CD4-positive, alpha-beta T cell (primary cell): ENCODE measurements at regions not wholly inside any gene's neighbourhood (a gene's known extent, or its start where the extent isn't known, plus 50 kb on each side); places are given as distances from the start of the nearest gene placed in this dataset.

Experiments used
- ATAC-seq: fragments of 200-7000 bp; cut with Tn5 transposase; one replicate; pipeline ENCODE4 v1.10.0; 2022; ENCODE audit warnings: mild to moderate bottlenecking; ENCODE audit not compliant: poor library complexity
- CTCF ChIA-PET: fragments of 350-600 bp; sonication (Branson Sonifier 250); formaldehyde crosslinking; loops from one replicate; lab custom pipeline; 2021; ENCODE audit warnings: antibody characterized with exemption, inconsistent platforms; lab: Charles Lee
- POLR2A ChIA-PET: fragments of 350-600 bp; sonication (Branson Sonifier 250); formaldehyde crosslinking; loops from one replicate; lab custom pipeline; 2021; ENCODE audit warnings: antibody characterized with exemption, inconsistent platforms; lab: Charles Lee
- DNase-seq, 14 experiments: peaks; one replicate each; pipeline ENCODE4 v3.0.0-alpha.2; 2013 to 2020; ENCODE audit warnings: mixed read lengths in 2 of 14
- H3K27ac ChIP-seq, 2 donors: one replicate each; pipeline versions ENCODE4 v1.5.1 to v1.7.0; 2013; ENCODE audit warnings: low read length in 2 of 2, low read depth in 1 of 2, mild to moderate bottlenecking in 1 of 2
- H3K27me3 ChIP-seq, 2 experiments: 1 replicate in 1 of 2; 2 replicates in 1 of 2; pipeline versions ENCODE4 v1.6.1 to v1.7.0; 2013; ENCODE audit warnings: low read length in 2 of 2, control low read depth in 1 of 2, mild to moderate bottlenecking in 1 of 2, moderate library complexity in 1 of 2; ENCODE audit not compliant: insufficient read depth in 2 of 2, control insufficient read depth in 1 of 2
- H3K36me3 ChIP-seq: one replicate; pipeline ENCODE4 v1.6.1; 2013; ENCODE audit warnings: low read length, control low read depth; ENCODE audit not compliant: insufficient read depth
- H3K4me1 ChIP-seq: one replicate; pipeline ENCODE4 v1.6.1; 2013; ENCODE audit warnings: low read length, control low read depth; ENCODE audit not compliant: insufficient read depth
- H3K4me3 ChIP-seq: one replicate; pipeline ENCODE4 v1.5.1; 2013; ENCODE audit warnings: mild to moderate bottlenecking, low read length, moderate library complexity
- H3K9me3 ChIP-seq, 2 experiments: 1 replicate in 1 of 2; 2 replicates in 1 of 2; pipeline versions ENCODE4 v1.6.1 to v1.7.0; 2013; ENCODE audit warnings: low read length in 2 of 2, mild to moderate bottlenecking in 2 of 2, control low read depth in 1 of 2, moderate library complexity in 1 of 2; ENCODE audit not compliant: control insufficient read depth in 1 of 2, insufficient read depth in 1 of 2
- H3K27ac Mint-ChIP-seq: one replicate; pipeline ENCODE4 v1.8.0; 2020; ENCODE audit warnings: mixed read lengths
- H3K27me3 Mint-ChIP-seq: one replicate; pipeline ENCODE4 v1.8.0; 2021; ENCODE audit warnings: mixed read lengths
- H3K36me3 Mint-ChIP-seq: one replicate; pipeline ENCODE4 v1.8.0; 2021; ENCODE audit warnings: low read depth, mixed read lengths
- H3K4me1 Mint-ChIP-seq: one replicate; pipeline ENCODE4 v1.8.0; 2021; ENCODE audit warnings: low read depth, mixed read lengths
- H3K4me3 Mint-ChIP-seq: one replicate; pipeline ENCODE4 v1.8.0; 2020; ENCODE audit warnings: mild to moderate bottlenecking, mixed read lengths
- H3K9me3 Mint-ChIP-seq: one replicate; pipeline ENCODE4 v1.8.0; 2020; ENCODE audit warnings: mixed read lengths
- intact Hi-C, 2 experiments: fragments of 100-400 bp; cut with DNase I in 1 of 2; cut with micrococcal nuclease in 1 of 2; formaldehyde crosslinking; loops; one replicate each; pipeline versions ENCODE4 v1.15.1 to v1.9.0; 2023 to 2025; cut with DNase I, micrococcal nuclease
- TF ChIP-seq, protein P1 (sequence below): fragments of 200-600 bp; IDR thresholded peaks from one replicate; pipeline ENCODE4 v1.8.0; 2022; ENCODE audit warnings: antibody characterized with exemption, mild to moderate bottlenecking

DNA sequence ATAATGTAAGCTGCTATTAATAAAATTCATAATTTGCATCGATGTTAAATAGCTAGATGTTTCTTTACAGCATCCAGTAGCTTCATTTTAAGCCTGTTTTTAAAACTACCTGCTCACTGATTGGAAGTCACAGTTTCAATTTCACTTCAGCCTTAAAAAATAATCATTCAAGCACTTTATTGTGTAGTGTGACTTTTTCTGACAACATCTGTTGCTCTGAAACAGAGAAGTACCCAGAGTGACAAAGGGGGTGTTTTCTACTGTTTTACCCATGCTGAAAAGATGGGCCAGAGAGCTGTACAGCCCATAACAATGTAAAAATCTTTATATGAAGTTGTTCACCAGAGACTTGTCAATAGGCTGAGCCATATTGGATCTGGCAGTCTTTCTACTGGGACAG lies 437.2 kb downstream of the MDFIC start:
- Mint-ChIP-seq H3K4me3 (no peak overlapping the region), H3K36me3 (no peaks in the 10 kb centered on the region), H3K27ac (no peak overlapping the region), H3K4me1 (no peaks in the 10 kb centered on the region), H3K27me3 (no peaks in the 10 kb centered on the region), H3K9me3 (no peaks in the 10 kb centered on the region)
- DNase-seq = no peak
- CTCF ChIA-PET = no interaction called here
- POLR2A ChIA-PET = no interaction called here
- no peaks in the 10 kb centered on the region for H3K4me1 ChIP-seq
- TF ChIP-seq, protein P1, sequence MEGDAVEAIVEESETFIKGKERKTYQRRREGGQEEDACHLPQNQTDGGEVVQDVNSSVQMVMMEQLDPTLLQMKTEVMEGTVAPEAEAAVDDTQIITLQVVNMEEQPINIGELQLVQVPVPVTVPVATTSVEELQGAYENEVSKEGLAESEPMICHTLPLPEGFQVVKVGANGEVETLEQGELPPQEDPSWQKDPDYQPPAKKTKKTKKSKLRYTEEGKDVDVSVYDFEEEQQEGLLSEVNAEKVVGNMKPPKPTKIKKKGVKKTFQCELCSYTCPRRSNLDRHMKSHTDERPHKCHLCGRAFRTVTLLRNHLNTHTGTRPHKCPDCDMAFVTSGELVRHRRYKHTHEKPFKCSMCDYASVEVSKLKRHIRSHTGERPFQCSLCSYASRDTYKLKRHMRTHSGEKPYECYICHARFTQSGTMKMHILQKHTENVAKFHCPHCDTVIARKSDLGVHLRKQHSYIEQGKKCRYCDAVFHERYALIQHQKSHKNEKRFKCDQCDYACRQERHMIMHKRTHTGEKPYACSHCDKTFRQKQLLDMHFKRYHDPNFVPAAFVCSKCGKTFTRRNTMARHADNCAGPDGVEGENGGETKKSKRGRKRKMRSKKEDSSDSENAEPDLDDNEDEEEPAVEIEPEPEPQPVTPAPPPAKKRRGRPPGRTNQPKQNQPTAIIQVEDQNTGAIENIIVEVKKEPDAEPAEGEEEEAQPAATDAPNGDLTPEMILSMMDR = no peak
- ATAC-seq = no peak
- intact Hi-C loops = no loop called here
- no peaks in the 10 kb centered on the region for H3K36me3 ChIP-seq
- H3K27ac ChIP-seq = no peak overlapping the region
- no peak overlapping the region for H3K4me3 ChIP-seq
- H3K9me3 ChIP-seq = no peaks in the 10 kb centered on the region
- H3K27me3 ChIP-seq = no peaks in the 10 kb centered on the region

DNA sequence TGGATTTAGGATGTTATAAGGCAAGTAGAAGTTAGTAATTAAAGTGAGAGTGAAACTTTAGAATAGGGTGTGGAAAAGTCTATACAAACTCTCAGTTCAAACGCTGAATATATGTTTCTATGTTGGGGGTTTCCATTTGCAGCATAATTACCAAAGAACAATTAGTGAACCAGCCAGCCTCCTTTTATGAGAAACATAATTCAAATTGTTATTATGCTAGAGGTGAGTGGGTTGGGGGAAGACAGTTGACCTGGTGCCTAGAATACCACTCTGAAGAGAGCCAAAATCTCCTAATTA lies 435.8 kb downstream of the MDFIC start:
- TF ChIP-seq, protein P1 = no peak

DNA sequence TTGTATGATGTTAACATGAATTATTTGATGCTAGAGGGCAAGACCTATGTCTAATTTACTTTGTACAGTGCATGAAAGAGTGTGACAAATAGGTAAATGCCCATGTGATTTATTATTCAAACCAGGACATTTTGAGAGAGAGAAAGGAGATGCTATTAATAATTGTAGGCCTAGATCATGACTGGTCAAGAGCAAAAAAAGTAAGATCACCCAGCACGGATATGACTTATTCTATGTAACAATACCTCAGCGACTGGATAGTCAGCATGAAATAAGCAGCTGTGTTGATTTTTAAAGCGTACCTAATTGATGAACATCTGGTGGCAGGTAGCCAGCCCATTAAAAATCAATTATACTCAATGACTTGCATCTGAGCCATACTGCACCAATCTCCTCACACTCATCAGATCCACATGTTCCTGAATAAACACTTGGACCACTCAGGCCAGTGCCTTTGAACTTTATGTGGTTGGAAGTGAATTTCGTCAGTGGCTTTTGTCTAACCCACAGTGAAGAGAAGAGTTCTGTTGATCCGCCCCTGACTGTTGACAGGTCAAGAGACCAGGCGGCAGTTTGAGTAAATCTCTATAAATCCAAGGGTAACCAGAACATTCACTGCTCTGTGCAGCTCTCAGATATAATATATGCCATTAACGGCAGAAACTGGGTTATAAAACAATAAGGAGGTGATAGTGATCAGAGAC lies 435.3 kb downstream of the MDFIC start:
- Mint-ChIP-seq H3K4me3 (no peak overlapping the region), H3K27me3 (no peaks in the 10 kb centered on the region), H3K4me1 (no peaks in the 10 kb centered on the region), H3K36me3 (no peaks in the 10 kb centered on the region), H3K27ac (no peak overlapping the region), H3K9me3 (no peaks in the 10 kb centered on the region)
- no peak for ATAC-seq
- no peaks in the 10 kb centered on the region for H3K27me3 ChIP-seq
- no peak overlapping the region for H3K27ac ChIP-seq
- DNase-seq = no peak
- intact Hi-C loops = no loop called here
- ChIA-PET POLR2A (no interaction called here), CTCF (no interaction called here)
- H3K4me3 ChIP-seq = no peak overlapping the region
- TF ChIP-seq, protein P1 = no peak
- no peaks in the 10 kb centered on the region for H3K36me3 ChIP-seq
- no peaks in the 10 kb centered on the region for H3K4me1 ChIP-seq
- H3K9me3 ChIP-seq = no peaks in the 10 kb centered on the region

More for the DNA sequence above, 435.8 kb downstream of the MDFIC start:
- intact Hi-C loops = no loop called here
- no peak overlapping the region for H3K27ac Mint-ChIP-seq
- ChIA-PET POLR2A (no interaction called here), CTCF (no interaction called here)
- Histone ChIP-seq H3K27ac (no peak overlapping the region), H3K27me3 (no peaks in the 10 kb centered on the region), H3K4me1 (no peaks in the 10 kb centered on the region), H3K9me3 (no peaks in the 10 kb centered on the region), H3K36me3 (no peaks in the 10 kb centered on the region), H3K4me3 (no peak overlapping the region)
- H3K36me3 Mint-ChIP-seq = no peaks in the 10 kb centered on the region
- H3K4me1 Mint-ChIP-seq = no peaks in the 10 kb centered on the region
- H3K9me3 Mint-ChIP-seq = no peaks in the 10 kb centered on the region
- DNase-seq (no peak), ATAC-seq (no peak)
- H3K4me3 Mint-ChIP-seq = no peak overlapping the region
- no peaks in the 10 kb centered on the region for H3K27me3 Mint-ChIP-seq
